Muscle of leg (tissue), 3 donors: ENCODE measurements at regions not wholly inside any gene's neighbourhood (a gene's known extent, or its start where the extent isn't known, plus 50 kb on each side); places are given as distances from the start of the nearest gene placed in this dataset.
A peak's percentile ranks its signal among the peaks of the same experiment; 100 is the strongest.
"Not testable (repeated sequence)": the region's sequence is repeated elsewhere in the genome, so short reads cannot be mapped to it uniquely, and the experiment has no call there.

Experiments used
- DNase-seq: peaks from one replicate; pipeline ENCODE4 v3.0.0; 2013
- H3K27ac ChIP-seq: one replicate; pipeline ENCODE4 v1.5.1; 2013; ENCODE audit warnings: mild to moderate bottlenecking, low read length, control low read depth
- H3K27me3 ChIP-seq: one replicate; pipeline ENCODE4 v1.6.1; 2013; ENCODE audit warnings: low read length; ENCODE audit not compliant: control insufficient read depth, insufficient read depth
- H3K36me3 ChIP-seq: one replicate; pipeline ENCODE4 v1.6.1; 2013; ENCODE audit warnings: low read length; ENCODE audit not compliant: control insufficient read depth, insufficient read depth
- H3K4me1 ChIP-seq: one replicate; pipeline ENCODE4 v1.6.1; 2013; ENCODE audit warnings: low read length; ENCODE audit not compliant: control insufficient read depth, insufficient read depth
- H3K4me3 ChIP-seq: one replicate; pipeline ENCODE4 v1.5.1; 2013; ENCODE audit warnings: low read length, control low read depth
- H3K9me3 ChIP-seq: replicated peaks from 2 replicates; pipeline ENCODE4 v1.6.1; 2013; ENCODE audit warnings: low read depth, low read length; ENCODE audit not compliant: control insufficient read depth
- WGBS: methylation state at CpG from one replicate; pipeline ENCODE4 v1.1.5; 2013; ENCODE audit warnings: missing lambda C conversion rate; ENCODE audit not compliant: insufficient coverage; 5-methylcytosine and 5-hydroxymethylcytosine counted together

GRCh38 chr11:36743039-36743438 lies 145.0 kb upstream of the RAG2 start:
- Histone ChIP-seq H3K27ac (no peak overlapping the region), H3K27me3 (no peaks in the 10 kb centered on the region), H3K4me1 (peaks cover 3% of the 10 kb centered on the region), H3K9me3 (no peaks in the 10 kb centered on the region), H3K36me3 (no peaks in the 10 kb centered on the region), H3K4me3 (no peak overlapping the region)
- no peak for DNase-seq
- whole genome bisulfite sequencing = no CpG with 5 or more reads among the region's 2 CpGs

GRCh38 chr11:36741515-36741914 lies 143.5 kb upstream of the RAG2 start:
- no peak for DNase-seq
- Histone ChIP-seq H3K27ac (no peak overlapping the region), H3K9me3 (no peaks in the 10 kb centered on the region), H3K4me1 (peaks cover 3% of the 10 kb centered on the region), H3K36me3 (no peaks in the 10 kb centered on the region), H3K4me3 (no peak overlapping the region), H3K27me3 (peaks cover 4% of the 10 kb centered on the region)

GRCh38 chr11:36738292-36738861 lies 140.3 kb upstream of the RAG2 start:
- Histone ChIP-seq H3K36me3 (no peaks in the 10 kb centered on the region), H3K27me3 (peaks cover 4% of the 10 kb centered on the region), H3K27ac (no peak overlapping the region), H3K9me3 (no peaks in the 10 kb centered on the region), H3K4me1 (no peaks in the 10 kb centered on the region), H3K4me3 (no peak overlapping the region)
- DNase-seq = peak; percentile 35
- 100% methylated on average over 1 of the region's 3 CpGs for WGBS

GRCh38 chr11:36736103-36736502 lies 138.1 kb upstream of the RAG2 start:
- Histone ChIP-seq H3K4me1 (no peaks in the 10 kb centered on the region), H3K9me3 (no peaks in the 10 kb centered on the region), H3K4me3 (no peak overlapping the region), H3K27me3 (peaks cover 4% of the 10 kb centered on the region), H3K27ac (no peak overlapping the region), H3K36me3 (no peaks in the 10 kb centered on the region)
- no CpG with 5 or more reads among the region's 3 CpGs for WGBS
- no peak for DNase-seq

GRCh38 chr11:36733721-36734120 lies 135.7 kb upstream of the RAG2 start:
- H3K36me3 ChIP-seq, H3K4me3 ChIP-seq, H3K27me3 ChIP-seq, H3K9me3 ChIP-seq, H3K4me1 ChIP-seq, DNase-seq, H3K27ac ChIP-seq: not testable (repeated sequence)
- WGBS = 86% methylated on average over 9 of the region's 10 CpGs

- Histone ChIP-seq H3K36me3 (no peaks in the 10 kb centered on the region), H3K4me3 (no peak overlapping the region), H3K27ac (no peak overlapping the region), H3K27me3 (no peaks in the 10 kb centered on the region), H3K4me1 (no peaks in the 10 kb centered on the region), H3K9me3 (no peaks in the 10 kb centered on the region)
- no peak for DNase-seq
- WGBS = no CpG with 5 or more reads among the region's 2 CpGs
These were observed 132.7 kb upstream of the RAG2 start for GRCh38 chr11:36730761-36731160.

- no CpG with 5 or more reads among the region's 3 CpGs for WGBS
- no peak overlapping the region for H3K27ac ChIP-seq
- H3K27me3 ChIP-seq = no peaks in the 10 kb centered on the region
- H3K4me1 ChIP-seq = no peaks in the 10 kb centered on the region
- no peak for DNase-seq
- no peaks in the 10 kb centered on the region for H3K9me3 ChIP-seq
- no peaks in the 10 kb centered on the region for H3K36me3 ChIP-seq
- H3K4me3 ChIP-seq = no peak overlapping the region
These were observed 131.8 kb upstream of the RAG2 start for GRCh38 chr11:36729825-36730224.

GRCh38 chr11:36726420-36726819 lies 128.4 kb upstream of the RAG2 start:
- Histone ChIP-seq H3K36me3 (no peaks in the 10 kb centered on the region), H3K9me3 (no peaks in the 10 kb centered on the region), H3K4me3 (no peak overlapping the region), H3K27ac (no peak overlapping the region), H3K27me3 (no peaks in the 10 kb centered on the region), H3K4me1 (no peaks in the 10 kb centered on the region)
- DNase-seq = no peak
- WGBS = no CpG with 5 or more reads among the region's 2 CpGs

GRCh38 chr11:36724742-36725385 lies 126.8 kb upstream of the RAG2 start:
- WGBS = 84% methylated on average over 3 of the region's 5 CpGs
- Histone ChIP-seq H3K27me3 (no peaks in the 10 kb centered on the region), H3K4me1 (no peaks in the 10 kb centered on the region), H3K27ac (no peak overlapping the region), H3K9me3 (no peaks in the 10 kb centered on the region), H3K36me3 (no peaks in the 10 kb centered on the region), H3K4me3 (no peak overlapping the region)
- DNase-seq = peak; percentile 20

GRCh38 chr11:36722421-36722820 lies 124.4 kb upstream of the RAG2 start:
- H3K36me3 ChIP-seq = no peaks in the 10 kb centered on the region
- H3K27ac ChIP-seq = no peak overlapping the region
- peaks cover 2% of the 10 kb centered on the region for H3K27me3 ChIP-seq
- no peaks in the 10 kb centered on the region for H3K4me1 ChIP-seq
- H3K4me3 ChIP-seq = no peak overlapping the region
- 55% methylated on average over 2 of the region's 2 CpGs for WGBS
- H3K9me3 ChIP-seq = no peaks in the 10 kb centered on the region
- no peak for DNase-seq
